ENCODE measurements at regions not wholly inside any gene's neighbourhood (a gene's known extent, or its start where the extent isn't known, plus 50 kb on each side); places are given as distances from the start of the nearest gene placed in this dataset.
"Not testable (repeated sequence)": the region's sequence is repeated elsewhere in the genome, so short reads cannot be mapped to it uniquely, and the experiment has no call there.

- no peak overlapping the region for H3K4me3 ChIP-seq (ENCODE audit: low read depth, low read length)
- DNase-seq (ENCODE audit: low read depth), result no peak
- no peak for TF ChIP-seq CTCF (IDR thresholded peaks at IDR 0.05; ENCODE audit: control insufficient read depth, extremely low read depth, insufficient read depth)
These were observed 223.4 kb upstream of the DUSP10 start for GRCh38 chr1:221965252-221965651.

- no peak for TF ChIP-seq CTCF (IDR thresholded peaks at IDR 0.05; ENCODE audit: control insufficient read depth, extremely low read depth, insufficient read depth)
- H3K4me3 ChIP-seq (ENCODE audit: low read depth, low read length), result no peak overlapping the region
- DNase-seq (ENCODE audit: low read depth), result no peak
These were observed 221.9 kb upstream of the DUSP10 start for GRCh38 chr1:221963742-221964141.

- H3K4me3 ChIP-seq (ENCODE audit: low read depth, low read length), result no peak overlapping the region
- no peak for DNase-seq (ENCODE audit: low read depth)
- no peak for TF ChIP-seq CTCF (IDR thresholded peaks at IDR 0.05; ENCODE audit: control insufficient read depth, extremely low read depth, insufficient read depth)
These were observed 220.5 kb upstream of the DUSP10 start for GRCh38 chr1:221962385-221962784.

GRCh38 chr1:221961532-221962292, 219.8 kb upstream of the DUSP10 start:
- no peak overlapping the region for H3K4me3 ChIP-seq (ENCODE audit: low read depth, low read length)
- no peak for TF ChIP-seq CTCF (IDR thresholded peaks at IDR 0.05; ENCODE audit: control insufficient read depth, extremely low read depth, insufficient read depth)

GRCh38 chr1:221958161-221958562, 216.3 kb upstream of the DUSP10 start:
- H3K4me3 ChIP-seq (ENCODE audit: low read depth, low read length); DNase-seq (ENCODE audit: low read depth): not testable (repeated sequence)

More at GRCh38 chr1:221961532-221962292, 219.8 kb upstream of the DUSP10 start:
- DNase-seq (ENCODE audit: low read depth), result no peak

GRCh38 chr1:221957350-221957749, 215.5 kb upstream of the DUSP10 start:
- not testable (repeated sequence) for H3K4me3 ChIP-seq (ENCODE audit: low read depth, low read length); DNase-seq (ENCODE audit: low read depth)

GRCh38 chr1:221949996-221950395, 208.1 kb upstream of the DUSP10 start:
- no peak for DNase-seq (ENCODE audit: low read depth)
- TF ChIP-seq CTCF (IDR thresholded peaks at IDR 0.05; ENCODE audit: control insufficient read depth, extremely low read depth, insufficient read depth), result no peak
- no peak overlapping the region for H3K4me3 ChIP-seq (ENCODE audit: low read depth, low read length)

- TF ChIP-seq CTCF (IDR thresholded peaks at IDR 0.05; ENCODE audit: control insufficient read depth, extremely low read depth, insufficient read depth), result no peak
- DNase-seq (ENCODE audit: low read depth), result no peak
- H3K4me3 ChIP-seq (ENCODE audit: low read depth, low read length), result no peak overlapping the region
These were observed 206.6 kb upstream of the DUSP10 start for GRCh38 chr1:221948459-221948858.
